HG03575 (cell line): ENCODE measurements at regions not wholly inside any gene's neighbourhood (a gene's known extent, or its start where the extent isn't known, plus 50 kb on each side); places are given as distances from the start of the nearest gene placed in this dataset.

Experiments used
- ATAC-seq: cut with Tn5 transposase; IDR thresholded peaks from one replicate; pipeline ENCODE4 v1.9.1; 2021; ENCODE audit not compliant: unreplicated experiment, insufficient number of reproducible peaks, low FRiP score; ENCODE audit errors: extremely low read depth

- ATAC-seq: no peak
These were observed 197.4 kb downstream of the LTN1 start for GRCh38 chr21:28795251-28795650.

- ATAC-seq: no peak
These were observed 198.3 kb downstream of the LTN1 start for GRCh38 chr21:28794371-28794851.

DNA sequence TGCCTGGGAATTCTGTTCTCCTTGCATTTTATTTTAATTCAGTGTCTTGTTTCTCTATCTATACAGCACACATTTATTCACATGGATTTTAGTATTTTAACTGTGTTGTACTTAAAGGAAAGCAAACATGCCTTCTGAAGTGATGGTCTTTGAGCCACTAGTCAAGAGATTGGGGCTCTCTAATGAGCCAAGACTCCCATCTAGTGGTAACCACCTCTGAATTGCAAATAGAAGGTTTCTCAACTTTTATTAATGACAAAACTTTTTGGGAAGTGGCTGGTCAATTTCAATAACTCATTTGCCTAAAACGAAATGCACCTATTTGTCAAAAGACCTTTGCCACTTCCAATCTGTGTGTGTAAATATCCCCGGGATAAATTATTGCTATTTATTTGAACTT is 199.6 kb downstream of the LTN1 start:
- ATAC-seq: no peak

GRCh38 chr21:28791595-28792282 is 200.9 kb downstream of the LTN1 start:
- ATAC-seq: no peak

GRCh38 chr21:28790335-28790734 is 202.3 kb downstream of the LTN1 start:
- no peak for ATAC-seq

DNA sequence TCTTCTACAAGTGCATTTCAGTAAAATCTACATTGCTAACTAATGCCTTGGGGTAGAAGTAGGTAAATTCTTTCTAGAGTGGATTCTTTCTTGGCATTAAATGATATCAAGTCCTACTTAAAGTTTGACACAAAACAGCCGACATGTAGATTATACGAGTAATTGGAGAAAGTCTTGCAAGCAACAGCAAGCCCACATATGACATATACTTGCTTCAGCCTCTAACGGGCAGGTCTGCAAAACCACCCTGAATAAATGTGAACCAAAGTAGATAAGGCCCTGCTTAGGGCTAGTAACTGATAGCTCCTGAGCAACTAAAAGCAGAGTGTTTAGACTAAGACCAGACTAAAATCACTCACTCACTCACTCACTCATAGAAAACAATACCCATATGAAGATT is 203.2 kb downstream of the LTN1 start:
- no peak for ATAC-seq

- ATAC-seq: no peak
These were observed 204.6 kb downstream of the LTN1 start for GRCh38 chr21:28788030-28788429.

DNA sequence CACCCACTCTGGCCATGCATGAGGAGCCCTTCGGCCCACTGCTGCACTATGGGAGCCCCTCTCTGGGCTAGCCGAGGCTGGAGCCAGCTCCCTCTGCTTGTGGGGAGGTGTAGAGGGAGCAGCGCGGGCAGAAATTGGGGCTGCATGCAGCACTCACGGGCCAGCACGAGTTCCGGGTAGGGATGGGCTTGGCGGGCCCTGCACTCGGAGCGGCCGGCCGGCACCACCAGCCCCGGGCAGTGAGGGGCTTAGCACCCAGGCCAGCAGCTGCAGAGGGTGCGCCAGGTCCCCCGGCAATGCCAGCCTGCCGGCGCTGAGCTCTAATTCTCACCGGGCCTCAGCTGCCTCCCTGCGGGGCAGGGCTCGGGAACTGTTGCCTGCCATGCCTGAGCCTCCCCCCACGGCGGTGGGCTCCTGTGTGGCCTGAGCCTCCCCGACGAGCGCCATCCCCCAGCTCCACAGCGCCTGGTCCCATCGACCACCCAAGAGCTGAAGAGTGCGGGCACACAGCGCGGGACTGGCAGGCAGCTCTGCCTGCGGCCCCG is 209.0 kb downstream of the LTN1 start:
- no peak for ATAC-seq

GRCh38 chr21:28781602-28782276 is 210.9 kb downstream of the LTN1 start:
- no peak for ATAC-seq

GRCh38 chr21:28779914-28780313 is 212.8 kb downstream of the LTN1 start:
- ATAC-seq: no peak

DNA sequence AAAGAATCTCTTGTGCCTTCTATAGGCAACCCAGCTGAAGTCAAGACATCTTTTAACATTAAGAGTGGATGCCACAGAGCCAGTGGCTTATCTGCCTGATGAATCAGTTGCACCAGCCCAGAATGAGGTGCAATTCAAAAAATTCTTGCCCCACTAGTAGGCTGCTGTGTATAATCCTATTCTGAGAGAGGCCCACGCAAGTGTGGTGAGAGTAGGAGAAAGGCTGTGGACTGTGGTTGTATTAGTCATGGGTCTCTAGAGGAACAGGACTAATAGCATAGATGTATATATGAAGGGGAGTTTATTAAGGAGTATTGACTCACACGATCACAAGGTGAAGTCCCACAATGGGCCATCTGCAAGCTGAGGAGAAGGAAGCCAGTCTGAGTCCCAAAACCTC is 216.4 kb downstream of the LTN1 start:
- no peak for ATAC-seq

GRCh38 chr21:28775071-28775470 is 217.6 kb downstream of the LTN1 start:
- ATAC-seq: no peak

- no peak for ATAC-seq
These were observed 219.6 kb downstream of the LTN1 start for GRCh38 chr21:28773036-28773435.

DNA sequence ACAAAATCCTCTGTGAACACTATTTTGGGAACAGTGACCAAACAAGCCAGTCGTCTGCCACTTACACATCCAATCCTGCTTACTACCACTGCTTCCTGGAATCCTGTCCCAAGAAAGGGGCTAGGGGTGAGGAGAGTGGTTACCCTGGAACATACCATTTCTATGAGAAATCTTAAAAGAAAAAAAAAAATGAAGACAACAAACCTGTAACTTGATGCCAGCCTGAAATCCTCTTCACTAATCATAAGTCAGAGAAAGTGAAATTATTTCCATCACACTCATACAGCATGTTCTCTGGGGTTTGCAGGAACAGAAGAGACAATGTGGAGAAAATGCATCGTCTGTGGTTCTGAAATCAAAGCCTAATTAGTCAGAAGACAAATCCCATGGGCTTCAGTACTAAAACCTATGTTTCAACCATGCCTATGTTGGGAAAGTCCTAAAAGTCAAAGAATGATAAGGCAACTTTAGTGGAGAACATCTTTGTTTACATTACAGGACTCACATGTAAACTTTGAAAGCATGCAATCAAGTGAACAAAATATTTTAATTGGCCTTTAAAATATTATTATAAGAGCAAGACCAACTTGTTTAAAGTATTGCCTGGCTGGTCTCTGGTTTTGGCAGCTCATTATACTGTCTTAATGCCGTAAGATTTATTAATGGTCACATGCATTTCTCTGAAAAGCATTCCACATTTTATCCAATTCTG is 220.7 kb downstream of the LTN1 start:
- no peak for ATAC-seq

DNA sequence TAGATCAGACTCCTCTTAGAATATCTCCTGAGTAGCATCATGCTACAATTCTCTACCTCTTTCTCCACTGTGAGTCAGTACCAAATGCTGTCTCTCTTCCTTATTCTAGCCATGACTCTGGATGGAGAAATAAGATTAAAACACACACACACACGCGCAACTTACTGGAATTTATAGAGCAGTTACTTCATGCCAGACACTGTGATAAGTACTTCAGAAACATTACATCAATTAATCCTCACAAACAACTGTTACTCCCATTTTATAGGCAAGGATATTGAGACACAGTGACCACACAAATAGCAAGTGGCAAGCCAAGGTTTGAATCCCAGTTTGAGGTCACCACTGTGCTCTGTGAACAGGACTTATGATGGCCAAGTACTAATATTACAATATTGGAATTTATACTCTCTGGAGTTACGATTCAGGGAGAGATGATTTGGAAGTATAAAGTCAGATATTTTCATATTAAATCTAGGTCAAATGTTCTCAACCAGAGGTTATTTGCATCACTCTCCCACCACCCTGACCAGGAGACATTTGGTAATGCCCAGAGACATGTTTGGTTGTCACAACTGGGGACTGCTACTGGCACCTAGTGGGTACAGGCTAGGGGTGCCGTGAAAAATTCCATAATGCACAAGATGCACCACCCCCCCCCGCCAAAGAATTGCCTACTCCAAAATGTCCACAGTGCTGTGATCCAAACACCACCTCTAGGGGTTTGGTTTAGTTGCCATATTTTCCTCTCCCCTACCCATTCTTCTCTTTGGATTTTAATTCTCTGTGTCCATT is 221.6 kb downstream of the LTN1 start:
- ATAC-seq: no peak

DNA sequence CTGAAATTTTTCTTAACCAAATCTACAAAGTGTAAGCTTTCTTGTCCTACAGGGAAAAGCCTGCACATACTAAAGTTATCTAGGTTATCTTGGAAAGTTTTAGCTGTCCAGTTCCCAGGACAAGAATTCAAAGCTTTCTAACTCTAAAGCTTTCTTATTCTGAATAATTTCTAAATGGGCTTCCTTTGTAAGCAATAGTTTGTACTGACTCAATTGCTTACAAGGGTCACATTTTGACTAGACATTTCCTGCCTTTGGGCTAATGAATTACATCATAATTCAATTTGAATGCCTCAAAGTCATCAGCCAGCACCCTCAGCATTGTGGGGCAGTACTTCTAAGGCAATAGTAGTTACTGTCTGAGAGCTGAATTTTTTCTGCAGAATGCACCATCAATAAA is 223.0 kb downstream of the LTN1 start:
- no peak for ATAC-seq

- no peak for ATAC-seq
These were observed 223.9 kb downstream of the LTN1 start for GRCh38 chr21:28768753-28769152.

GRCh38 chr21:28767523-28767922 is 225.2 kb downstream of the LTN1 start:
- no peak for ATAC-seq

DNA sequence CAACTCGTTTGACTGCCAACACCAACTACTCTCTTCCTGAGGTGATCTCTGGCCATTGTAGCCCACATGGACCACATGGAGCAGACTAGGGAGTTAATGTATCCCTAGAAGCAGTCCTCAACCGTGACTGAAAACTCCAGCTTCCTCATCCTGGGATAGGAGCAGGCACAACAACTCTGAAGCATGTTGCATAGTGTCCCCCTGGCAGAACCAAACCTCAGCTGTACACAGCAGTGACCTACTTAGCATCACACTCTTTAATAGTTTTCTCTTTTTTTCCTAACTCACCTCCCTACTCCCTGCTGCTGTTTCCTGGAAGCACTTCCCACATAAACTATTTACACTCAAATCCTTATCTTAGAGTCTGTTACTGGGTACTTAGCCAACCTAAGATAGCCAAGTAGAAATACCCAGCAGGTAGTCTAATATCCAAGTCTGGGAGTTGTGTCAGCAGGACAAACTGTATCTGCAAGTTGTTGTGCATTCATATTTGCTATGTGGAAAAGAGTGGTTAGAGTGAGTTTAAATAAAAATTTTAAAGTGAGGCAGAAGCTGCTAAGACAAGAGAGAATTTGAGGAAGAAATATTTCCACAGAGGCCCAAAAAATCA is 228.8 kb downstream of the LTN1 start:
- no peak for ATAC-seq
